Nucleus accumbens (tissue), 56 donors: ENCODE measurements at regions not wholly inside any gene's neighbourhood (a gene's known extent, or its start where the extent isn't known, plus 50 kb on each side); places are given as distances from the start of the nearest gene placed in this dataset.
"Not testable (repeated sequence)": the region's sequence is repeated elsewhere in the genome, so short reads cannot be mapped to it uniquely, and the experiment has no call there.

Experiments
- DNase-seq, 56 donors: peaks; one replicate each; lab custom pipeline; 2025; lab: John Stamatoyannopoulos, UW

DNA sequence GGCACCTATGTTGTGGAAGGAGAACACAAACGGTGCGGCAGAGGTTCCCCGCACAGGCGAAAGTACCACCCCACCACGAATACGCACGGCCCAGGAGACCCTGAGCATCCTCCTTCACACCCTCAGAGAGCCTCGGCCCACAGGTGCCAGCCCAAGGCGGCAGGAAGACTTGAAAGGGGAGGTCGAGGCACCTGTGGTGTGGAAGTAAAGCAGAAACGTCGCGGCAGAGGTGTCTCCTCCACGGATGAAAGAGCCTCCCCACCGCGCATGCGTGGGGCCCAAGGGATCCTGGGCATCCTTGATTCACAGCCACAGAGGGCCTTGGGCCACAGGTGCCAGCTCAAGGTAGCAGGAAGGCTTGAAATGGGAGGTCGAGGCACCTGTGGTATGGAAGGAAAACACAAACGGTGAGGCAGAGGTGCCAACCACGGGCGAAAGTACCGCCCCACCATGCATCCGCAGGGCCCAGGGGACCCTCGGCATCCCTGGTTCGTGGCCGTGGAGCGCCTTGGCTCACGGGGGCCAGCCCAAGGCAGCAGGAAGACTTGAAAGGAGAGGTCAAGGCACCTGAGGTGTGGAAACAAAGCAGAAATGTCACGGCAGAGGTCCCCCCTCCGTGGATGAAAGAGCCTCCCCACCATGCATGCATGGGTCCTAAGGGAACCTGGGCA, 380.1 kb downstream of the ALG10 start:
- DNase-seq, result no peak

GRCh38 chr12:34402899-34403705, 380.8 kb downstream of the ALG10 start:
- DNase-seq, result no peak

- DNase-seq, result no peak
These were observed 381.5 kb downstream of the ALG10 start for GRCh38 chr12:34403706-34404376.

- DNase-seq, result no peak
These were observed 382.3 kb downstream of the ALG10 start for GRCh38 chr12:34404377-34405285.

DNA sequence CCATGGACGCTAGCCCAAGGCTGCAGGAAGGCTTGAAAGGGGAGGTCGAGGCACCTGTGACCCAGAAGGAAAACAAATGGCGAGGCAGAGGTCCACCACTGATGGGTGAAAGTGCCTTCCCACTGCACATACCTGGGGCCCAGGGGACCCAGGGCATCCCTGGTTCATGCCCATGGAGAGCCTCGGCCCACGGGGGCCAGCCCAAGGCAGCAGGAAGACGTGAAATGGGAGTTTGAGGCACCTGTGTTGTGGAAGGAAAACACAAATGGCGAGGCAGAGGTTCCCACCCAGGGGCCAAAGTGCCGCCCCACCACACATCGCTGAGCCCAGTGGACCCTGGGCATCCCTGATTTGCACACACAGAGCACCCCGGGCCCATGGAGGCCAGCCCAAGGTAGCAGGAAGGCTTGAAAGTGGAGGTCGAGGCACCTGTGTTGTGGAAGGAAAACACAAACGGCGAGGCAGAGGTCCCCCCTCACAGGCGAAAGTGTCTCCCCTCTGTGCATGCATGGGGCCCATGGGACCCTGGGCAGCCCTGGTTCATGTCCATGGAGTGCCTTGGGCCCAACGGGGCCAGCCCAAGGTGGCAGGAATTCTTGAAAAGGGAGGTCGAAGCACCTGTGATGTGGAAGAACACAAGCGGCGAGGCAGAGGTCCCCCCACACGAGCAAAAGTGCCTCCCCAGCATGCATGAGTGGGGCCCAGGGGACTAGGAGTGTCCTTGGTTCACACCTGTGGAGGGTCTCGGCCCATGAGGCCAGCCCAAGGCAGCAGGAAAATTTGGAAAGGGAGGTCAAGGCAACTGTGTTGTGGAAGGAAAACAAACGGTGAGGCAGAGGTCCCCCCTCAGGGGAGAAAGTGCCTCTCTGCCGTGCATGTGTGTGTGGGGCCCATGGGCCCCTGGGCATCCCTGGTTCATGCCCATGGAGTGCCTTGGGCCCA, 383.3 kb downstream of the ALG10 start:
- DNase-seq, result no peak

DNA sequence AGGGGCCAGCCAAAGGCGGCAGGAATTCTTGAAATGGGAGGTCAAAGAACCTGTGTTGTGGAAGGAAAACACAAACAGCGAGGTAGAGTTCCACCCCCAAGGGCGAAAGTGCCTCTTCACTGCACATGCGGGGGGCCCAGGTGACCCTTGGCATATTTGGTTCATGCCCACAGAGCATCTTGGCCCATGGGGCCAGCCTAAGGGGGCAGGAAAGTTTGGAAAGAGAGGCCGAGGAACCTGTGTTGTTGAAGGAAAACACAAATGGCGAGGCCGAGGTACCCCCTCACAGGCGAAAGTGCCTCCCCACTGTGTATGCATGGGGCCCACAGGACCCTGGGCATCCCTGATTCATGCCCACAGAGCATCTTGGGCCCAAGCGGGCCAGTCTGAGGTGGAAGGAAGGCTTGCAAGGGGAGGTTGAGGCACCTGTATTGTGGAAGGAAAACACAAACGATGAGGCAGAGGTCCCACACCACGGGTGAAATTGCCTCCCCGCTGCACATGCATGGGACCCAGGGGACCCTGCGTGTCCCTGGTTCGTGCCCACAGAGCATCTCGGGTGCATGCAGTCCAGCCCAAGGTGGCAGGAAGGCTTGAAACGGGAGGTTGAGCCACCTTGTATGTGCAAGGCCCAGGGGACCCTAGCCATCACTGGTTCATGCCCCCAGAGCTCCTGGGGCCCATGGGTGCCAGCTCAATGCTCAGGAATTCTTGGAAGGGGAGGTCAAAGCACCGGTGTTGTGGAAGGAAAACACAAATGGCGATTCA, 384.1 kb downstream of the ALG10 start:
- no peak for DNase-seq

DNA sequence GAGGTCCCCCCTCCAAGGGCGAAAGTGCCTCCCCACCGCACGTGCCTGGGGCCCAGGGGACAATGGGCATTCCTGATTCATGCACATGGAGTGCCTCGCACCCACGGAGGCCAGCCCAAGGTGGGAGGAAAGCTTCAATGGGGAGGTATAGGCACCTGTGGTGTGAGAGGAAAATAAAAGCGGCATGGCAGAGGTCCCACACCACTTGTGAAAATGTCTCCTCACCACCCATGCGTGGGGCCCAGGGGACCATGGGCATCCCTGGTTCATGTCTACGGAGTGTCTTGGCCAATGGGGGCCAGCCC, 384.7 kb downstream of the ALG10 start:
- no peak for DNase-seq

GRCh38 chr12:34407813-34408212, 385.5 kb downstream of the ALG10 start:
- DNase-seq, result no peak

DNA sequence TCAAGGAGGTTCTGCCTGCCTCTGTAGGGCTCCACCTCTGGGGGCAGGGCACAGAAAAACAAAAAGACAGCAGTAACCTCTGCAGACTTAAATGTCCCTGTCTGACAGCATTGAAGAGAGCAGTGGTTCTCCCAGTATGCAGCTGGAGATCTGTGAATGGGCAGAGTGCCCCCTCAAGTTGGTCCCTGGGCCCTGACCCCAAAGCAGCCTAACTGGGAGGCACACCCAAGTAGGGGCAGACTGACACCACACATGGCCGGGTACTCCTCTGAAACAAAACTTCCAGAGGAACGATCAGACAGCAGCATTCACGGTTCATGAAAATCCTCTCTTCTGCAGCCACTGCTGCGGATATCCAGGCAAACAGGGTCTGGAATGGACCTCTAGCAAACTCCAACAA, 409.2 kb downstream of the ALG10 start:
- not testable (repeated sequence) for DNase-seq
